ENCODE measurements at regions not wholly inside any gene's neighbourhood (a gene's known extent, or its start where the extent isn't known, plus 50 kb on each side); places are given as distances from the start of the nearest gene placed in this dataset.
"Not testable (repeated sequence)": the region's sequence is repeated elsewhere in the genome, so short reads cannot be mapped to it uniquely, and the experiment has no call there.

DNA sequence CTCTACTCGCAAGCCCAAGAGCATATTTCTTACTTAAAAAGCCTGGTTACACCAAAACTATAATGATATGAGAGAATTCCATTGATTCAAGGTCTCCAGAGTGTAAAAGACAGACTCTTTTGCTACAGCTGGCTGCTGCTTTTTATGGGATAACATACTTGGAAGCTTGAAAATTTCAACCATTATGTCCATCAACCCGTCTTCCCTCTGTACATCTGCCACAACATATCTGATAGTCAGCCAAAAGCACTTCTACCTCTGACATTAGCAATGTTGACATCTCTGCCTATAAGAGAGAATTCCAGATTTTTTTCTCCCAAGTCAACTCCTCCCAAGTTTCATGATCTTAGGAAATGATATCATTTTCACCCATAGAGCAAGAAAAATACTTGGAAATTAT, 54.4 kb upstream of the IQCM start:
- no peak for DNase-seq (ENCODE audit: low read depth in 3 of 3)

DNA sequence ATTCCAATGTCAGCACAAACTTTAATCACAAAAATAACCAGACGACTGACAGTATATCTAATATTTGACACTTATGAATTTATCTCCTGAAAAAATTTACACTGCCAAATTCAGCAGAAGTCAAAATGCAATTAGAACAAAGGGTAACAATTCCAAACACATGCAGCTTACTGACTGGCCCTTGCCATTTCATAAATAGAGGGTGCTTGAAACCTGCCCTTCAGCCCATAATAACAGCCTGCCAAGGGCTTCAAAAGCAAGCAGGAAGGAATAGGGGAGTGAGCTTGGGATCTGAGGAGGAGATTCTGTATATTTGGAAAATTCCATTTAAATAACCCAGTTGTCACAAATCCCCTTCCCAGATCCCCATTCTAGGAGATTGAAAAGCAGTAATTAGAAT, 66.1 kb upstream of the IQCM start:
- no peak for DNase-seq (ENCODE audit: low read depth in 3 of 3)

DNA sequence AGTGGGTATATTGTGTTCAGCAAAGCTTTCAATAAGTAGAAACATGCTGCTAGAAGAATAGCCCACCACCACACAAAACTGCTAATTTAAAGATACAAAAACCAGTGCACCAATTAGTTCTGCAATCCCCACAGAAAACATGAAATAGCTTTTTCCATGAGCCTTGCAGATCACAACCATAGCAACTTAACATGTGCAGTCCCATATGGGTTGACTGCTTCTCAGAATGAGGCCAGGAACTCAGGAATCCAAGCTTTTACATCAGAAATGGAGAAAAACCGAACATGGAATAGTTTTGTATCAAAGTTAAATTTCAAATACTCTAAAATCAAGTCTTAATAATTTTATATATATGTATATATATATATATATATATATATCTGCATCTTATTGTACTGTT, 66.6 kb upstream of the IQCM start:
- no peak for DNase-seq (ENCODE audit: low read depth in 3 of 3)

DNA sequence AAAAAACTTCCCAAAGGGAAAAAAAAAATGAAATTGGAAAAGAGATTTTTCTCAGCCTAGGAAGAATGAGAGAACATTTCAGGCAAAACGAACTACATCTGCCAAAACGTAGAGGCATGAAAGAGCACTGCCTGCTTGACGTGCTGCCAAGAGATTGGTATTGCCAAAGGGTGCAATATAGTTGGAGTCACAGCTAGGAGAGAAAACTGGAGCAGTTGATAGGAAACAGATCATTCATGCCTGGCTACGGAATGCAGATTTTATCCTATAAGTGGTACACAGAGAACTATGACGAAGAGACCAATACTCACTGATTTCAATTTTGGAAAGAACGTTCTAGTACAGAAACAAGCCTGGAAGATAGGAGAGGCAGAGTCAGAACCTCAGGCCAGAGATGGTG, 68.4 kb upstream of the IQCM start:
- DNase-seq (ENCODE audit: low read depth in 3 of 3): no peak

DNA sequence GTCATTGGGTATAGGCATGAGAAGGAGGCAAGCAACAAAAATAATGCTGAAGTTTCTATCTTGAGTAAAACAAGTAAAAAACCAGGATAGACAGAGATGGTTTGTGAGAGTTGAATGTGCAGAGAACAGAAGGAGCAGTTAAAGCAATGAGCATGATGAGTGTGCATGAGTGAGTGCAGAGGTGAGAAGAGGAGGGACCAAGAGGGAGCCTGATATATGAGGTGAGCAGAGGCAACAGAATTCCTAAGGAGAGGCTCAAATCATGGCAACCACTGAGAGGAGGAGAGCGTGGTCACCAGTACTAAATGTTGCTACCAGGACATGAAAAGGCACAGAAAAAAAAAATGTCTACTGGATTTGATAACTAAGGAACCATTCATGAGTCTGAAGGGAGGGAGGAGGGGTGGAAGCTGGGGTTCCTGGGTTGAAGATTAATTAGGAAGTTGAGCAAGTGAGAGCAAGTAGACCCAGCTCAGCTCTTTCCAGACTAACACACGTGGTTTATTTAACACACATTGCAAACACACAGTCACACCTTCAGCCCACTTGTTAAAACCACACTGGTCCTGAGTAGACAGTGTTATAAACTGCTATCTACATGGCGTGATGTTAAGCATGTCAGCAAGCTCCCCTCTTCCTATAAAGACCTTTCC, 69.0 kb upstream of the IQCM start:
- DNase-seq (ENCODE audit: low read depth in 3 of 3): no peak

DNA sequence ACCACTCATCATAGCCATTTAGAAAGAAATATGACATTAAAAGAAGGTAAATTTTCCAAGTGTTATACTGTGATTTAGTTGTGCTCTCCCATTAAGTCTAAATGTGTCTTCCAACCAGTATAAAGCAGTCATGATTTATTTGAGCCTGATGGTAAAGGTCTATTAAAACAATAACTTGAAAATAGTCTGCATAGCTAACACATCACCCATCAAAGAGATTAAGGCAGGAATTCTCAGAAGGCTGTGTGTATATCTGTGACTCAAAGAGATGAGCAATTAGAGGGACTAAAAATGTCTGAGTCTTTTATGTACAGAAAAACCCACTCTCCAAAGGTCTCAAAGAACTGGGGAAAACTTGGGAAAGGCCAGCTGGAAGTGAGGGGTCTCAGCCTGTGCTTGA, 70.3 kb upstream of the IQCM start:
- DNase-seq (ENCODE audit: low read depth in 3 of 3): no peak

DNA sequence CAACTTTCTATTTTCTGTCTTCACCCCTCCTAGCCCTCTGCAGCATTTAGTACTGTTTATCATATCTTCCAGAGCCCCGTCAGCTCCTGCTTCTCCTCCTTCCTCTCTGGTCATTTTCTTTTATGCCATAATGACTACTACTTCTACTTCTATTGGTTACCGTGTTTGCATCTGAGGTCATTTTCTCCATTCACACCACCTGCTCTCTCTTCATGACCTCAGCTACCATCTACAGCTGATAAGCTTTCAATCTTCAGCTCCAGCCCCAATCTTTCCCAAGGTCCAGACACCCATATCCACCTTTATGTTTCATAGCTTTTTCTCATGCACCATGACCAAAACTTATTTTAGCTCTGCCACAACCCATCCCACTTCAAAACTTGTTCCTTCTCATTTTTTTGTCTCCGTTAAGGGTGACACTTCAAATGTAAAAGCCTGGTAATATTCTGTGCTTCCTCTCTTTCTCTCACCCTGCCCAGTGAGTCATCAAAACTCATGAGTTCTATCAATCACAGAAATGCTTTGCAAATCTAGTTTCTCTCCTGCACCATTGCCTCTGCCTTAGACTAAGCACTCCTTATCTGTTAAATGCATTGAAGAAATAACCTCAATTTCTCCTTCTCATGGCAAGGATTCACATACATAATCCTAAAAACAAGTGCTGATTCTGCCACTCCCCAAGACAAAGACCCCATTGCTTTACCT, 71.3 kb upstream of the IQCM start:
- DNase-seq (ENCODE audit: low read depth in 3 of 3): no peak

DNA sequence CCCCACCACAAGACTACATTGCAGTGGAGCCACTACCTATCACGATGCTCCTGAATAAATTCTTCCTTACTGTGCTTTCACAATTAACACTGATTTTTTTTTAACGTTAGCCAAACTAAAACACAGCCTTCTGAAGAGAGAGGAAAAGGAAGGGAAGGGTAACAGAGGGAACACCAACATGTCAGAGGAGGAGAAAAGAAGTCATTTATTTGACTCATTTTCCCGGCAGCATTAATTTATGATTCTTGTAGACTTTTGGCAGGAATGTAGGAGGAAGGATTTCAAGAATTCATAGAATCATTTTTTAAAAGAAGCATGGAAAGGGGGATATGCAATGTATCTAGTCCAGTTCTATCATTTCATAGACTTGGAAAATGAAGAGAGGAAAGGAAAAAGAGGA, 74.3 kb upstream of the IQCM start:
- DNase-seq (ENCODE audit: low read depth in 3 of 3): no peak

DNA sequence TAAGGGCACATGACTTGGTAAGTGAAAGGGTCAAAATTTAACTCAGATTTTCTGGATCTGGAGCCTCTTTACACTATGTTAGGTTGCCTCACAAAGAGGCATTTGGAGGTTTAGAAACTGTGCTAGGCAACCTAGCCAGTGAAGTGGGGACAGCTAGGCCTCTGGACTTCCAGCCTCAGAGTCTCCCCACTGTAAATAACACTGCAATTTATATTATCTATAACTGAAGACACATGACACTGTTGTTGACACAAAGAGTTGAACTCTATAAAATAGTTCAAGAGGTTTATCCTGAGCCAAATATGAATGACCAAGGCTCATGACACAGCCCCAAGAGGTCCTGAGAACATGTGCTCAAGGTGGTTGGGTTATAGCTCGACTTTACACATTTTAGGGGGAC, 74.9 kb upstream of the IQCM start:
- no peak for DNase-seq (ENCODE audit: low read depth in 3 of 3)

DNA sequence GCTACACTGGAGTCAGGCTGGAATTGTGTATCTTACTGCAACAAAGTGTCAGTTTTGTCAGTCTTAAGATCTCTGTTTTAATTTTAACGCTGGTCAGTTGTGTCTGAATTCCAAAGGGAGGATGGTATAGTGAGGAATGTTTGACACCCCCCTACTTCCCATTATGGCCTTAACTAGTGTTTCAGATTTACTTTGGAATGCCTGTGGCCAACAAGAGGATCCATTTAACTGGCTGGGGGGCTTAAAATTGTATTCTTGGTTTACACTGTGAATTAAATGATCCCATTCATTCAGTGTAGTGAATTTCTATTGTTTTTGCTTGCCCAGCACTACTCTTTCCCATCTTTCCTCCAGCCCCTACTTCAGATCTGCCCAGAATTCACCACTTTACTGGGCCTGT, 75.8 kb upstream of the IQCM start:
- DNase-seq (ENCODE audit: low read depth in 3 of 3): no peak

DNA sequence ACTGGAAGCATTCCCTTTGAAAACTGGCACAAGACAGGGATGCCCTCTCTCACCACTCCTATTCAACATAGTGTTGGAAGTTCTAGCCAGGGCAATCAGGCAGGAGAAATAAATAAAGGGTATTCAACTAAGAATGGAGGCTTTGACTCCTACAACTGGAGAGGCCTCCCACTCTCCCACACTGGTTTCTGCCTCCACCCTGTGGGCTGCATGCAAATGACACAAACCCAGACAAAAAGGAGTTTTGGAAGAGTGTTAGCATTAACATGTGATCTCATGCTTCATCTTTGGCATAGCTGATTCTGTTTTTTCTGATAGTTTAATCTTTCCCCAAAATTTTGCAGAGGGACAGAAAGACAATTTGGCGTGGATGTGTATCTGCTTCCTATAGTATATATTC, 80.8 kb upstream of the IQCM start:
- no peak for DNase-seq (ENCODE audit: low read depth in 3 of 3)

DNA sequence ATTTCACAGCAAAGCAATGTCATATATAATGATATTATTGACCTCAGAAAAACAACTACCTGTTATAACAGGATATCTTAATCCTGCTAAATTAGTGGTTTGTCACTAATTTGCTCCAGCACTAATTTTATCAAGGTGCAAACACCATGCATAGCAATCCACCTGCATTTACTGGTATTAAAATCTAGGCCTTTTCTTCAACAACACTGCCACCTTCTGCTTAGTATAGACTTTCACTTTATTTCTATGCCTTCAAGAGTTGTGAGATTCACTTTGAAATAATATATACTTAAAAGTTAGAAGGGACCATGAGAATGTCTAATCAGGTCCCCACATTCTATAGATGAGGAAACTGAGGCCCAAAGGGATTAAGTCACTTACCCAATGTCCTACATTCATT, 82.1 kb upstream of the IQCM start:
- DNase-seq (ENCODE audit: low read depth in 3 of 3): no peak

DNA sequence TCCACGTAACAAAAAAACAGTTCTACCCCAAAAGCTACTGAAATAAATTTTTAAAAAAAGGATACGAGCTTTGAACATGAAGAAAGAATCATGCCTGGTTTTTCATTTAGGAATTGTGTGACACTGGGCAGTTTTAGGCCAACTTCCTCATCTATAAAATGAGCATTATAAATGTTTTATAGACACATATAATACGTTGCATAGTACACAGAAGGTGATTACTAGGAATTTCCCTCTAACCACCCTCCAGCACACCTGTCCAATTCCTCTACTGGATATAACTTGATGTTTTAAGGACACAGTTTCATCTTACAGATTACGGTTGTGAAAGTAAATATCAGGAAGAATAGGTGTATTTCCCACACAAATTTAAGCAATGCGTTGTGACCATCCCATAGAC, 85.5 kb upstream of the IQCM start:
- DNase-seq (ENCODE audit: low read depth in 3 of 3): no peak

DNA sequence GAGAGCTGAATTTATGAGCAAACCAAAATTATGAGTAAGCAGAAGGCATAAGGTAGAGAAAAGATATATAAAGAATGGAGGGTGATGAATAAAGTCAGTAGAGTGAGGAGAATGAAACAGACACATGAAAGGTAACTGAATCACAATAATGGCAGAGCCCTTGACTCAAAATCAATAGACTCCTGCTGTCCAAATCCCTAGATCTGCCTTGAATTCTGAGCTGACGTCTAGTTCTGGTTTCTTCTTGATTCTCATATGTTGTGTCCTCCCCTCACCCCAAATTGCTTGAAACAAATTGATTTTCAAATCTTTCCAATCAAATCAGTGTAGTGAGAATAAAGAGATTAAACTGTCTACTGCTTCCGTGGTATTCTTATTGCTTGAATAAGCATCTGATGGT, 86.6 kb upstream of the IQCM start:
- no peak for DNase-seq (ENCODE audit: low read depth in 3 of 3)

DNA sequence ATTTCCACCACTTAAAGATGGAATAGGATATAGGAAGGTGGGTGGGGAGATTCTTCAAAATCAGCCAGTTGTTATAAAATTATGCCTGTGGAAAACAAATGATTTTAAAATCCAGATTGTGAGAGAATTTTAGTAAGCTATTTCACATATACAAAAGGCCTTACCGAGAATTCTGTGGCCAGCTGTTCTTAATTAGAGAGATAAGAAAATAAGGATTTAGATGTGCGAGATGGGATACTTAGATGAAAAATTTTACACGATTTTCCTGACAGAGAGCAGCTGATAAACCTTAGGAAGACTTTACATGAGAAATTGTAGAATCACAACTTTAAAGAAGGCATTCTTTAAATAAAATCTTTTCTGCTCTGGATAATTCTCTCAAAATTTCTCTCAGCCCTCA, 94.5 kb upstream of the IQCM start:
- no peak for DNase-seq (ENCODE audit: low read depth in 3 of 3)

DNA sequence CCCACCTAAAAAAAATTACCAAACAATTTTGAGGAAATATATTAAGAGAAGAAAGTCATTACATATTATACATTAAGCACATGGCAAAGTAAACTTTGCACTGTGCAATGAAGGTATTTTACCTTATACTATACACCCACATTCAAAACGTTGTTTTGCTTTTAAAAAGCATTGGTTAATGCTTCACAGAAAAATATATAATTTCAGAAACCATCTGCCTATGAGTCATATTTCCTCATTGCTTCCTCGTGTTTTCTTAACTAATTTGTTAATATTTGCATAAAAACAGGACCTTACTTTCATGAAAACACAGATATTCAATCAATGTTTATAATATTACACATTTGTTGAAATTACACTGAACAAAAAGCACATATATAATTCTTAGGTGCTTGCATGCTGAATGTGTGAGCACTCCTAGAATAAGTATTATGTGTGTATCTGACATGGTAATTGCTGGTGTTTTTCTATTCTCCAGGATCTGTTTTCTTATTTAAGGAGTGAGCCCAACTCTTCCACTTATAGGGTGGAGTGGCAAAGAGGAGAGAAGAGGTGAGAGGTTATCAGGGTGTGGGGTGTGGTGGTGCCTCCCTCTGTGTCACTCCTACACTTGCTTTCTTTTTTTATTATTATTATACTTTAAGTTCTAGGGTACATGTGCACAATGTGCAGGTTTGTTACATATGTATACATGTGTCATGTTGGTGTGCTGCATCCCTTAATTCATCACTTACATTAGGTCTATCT, 95.1 kb upstream of the IQCM start:
- DNase-seq (ENCODE audit: low read depth in 3 of 3): no peak

DNA sequence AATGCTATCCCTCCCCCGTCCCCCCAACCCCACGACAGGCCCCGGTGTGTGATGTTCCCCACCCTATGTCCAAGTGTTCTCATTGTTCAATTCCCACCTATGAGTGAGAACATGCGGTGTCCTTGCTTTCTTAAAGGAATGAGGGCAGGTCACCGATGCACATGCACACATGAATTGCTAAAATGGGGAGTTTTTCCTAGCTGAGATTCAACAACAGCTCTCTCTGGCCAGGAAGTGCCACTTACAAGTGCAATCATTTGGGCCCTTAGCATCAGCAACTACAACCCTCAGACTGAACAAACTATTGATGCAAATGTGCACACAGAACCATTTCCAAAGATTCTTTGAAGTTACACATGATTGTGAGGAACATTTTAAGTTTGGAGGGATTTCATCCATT, 95.7 kb upstream of the IQCM start:
- no peak for DNase-seq (ENCODE audit: low read depth in 3 of 3)

DNA sequence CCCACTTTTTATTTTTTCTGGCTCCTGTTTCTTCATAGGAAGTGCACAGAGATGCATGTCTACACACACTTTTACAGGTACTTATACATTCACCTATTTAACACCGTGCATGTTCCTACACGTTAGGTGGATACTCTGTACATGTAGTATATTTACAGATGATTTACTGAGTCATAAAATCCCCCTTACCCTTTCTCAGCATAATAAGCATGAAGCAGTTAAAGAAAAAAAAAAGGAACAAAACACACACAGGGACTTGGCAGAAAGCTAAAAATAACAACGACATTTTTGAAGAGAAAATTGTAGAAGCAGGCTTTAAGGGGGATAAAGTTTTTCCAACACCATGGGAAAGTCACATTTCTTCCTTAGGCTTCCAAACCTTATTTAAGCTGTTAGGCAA, 96.4 kb upstream of the IQCM start:
- no peak for DNase-seq (ENCODE audit: low read depth in 3 of 3)

DNA sequence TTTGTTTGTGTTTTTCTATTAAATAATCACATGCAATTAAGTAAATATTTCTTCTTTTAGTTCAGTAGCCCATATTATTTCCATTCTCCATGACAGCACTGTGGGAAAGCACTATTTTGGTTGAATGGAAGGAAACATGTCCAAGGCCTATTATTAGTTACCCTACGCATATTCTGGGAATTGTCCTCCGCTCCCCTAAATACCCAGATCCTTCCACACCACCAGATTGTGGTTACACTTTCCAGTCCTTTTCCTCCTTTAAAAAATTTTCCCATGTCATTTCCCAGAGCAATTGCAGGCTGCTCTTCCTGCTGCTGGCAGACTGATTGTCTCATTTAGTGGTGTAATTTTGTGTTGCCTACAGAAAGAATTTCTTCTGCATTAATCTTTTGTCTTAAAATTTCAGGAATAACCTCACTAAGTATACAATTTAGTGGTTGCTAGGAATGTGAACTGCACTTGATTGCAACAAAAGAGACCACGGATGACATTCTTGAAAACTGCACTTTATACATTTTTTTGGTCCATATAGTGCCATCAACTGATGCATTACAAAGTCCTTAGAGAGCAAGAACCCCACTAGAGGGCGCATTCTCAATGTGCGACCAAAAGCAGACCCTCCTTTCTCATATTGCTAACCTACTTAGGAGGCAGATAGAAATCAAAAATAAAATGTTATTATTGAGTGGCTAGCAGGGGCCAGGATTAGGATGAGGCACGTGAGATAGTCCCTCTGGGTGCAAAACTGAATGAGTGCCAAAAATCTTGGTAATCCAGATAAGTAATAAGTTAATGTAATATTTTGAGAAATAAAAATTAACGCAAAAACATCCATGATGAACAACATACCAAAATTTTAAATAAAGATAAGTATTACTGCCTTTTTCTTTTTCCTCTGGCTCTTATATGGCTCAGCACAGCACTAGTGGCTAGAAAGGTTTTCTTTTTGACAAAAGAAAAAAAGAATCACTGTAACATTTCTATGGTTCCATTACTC, 98.8 kb upstream of the IQCM start:
- no peak for DNase-seq (ENCODE audit: low read depth in 3 of 3)

DNA sequence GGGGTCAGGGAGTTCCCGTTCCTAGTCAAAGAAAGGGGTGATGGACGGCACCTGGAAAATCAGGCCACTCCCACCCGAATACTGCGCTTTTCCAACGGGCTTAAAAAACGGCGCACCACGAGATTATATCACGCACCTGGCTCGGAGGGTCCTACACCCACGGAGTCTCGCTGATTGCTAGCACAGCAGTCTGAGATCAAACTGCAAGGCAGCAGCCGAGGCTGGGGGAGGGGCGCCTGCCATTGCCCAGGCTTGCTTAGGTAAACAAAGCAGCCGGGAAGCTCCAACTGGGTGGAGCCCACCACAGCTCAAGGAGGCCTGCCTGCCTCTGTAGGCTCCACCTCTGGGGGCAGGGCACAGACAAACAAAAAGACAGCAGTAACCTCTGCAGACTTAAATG, 100.1 kb upstream of the IQCM start:
- DNase-seq (ENCODE audit: low read depth in 3 of 3): not testable (repeated sequence)

DNA sequence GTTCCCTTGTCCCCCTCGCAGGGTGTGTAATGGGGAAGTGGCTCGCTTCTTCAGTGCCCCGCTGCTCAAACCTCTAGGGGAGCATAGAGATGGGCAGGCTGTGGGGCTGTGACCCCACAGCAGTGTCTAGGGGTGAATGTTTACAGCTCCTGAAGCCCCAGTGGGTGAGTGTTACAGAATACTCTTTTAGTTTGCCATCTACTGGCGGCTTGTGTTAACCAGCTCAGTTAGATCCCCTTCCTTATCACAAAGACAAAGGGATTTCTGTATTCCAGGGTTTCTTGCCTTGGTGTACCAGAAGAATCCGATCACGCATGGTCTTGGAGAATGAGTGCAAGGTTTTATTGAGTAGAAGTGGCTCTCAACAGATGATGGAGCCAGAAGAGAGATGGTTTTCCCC, 108.1 kb upstream of the IQCM start:
- DNase-seq (ENCODE audit: low read depth in 3 of 3): no peak

DNA sequence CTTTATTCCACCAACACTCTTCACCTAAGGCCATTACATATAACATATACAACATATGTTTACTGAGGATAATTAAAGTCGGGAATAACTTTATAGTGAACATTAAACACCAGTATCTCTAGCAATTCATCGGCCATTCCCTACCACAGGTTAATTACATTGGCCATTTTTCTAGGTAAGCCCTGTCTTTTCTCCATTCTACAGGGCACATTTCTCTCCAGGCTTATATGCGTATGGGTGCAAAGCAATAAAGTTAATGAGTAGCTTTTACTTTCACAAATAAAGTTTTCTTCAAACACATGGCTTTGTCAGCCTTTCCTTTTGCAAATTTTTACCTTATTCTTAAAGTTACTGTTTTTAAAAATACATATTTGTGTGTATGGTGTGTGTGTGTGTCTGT, 111.9 kb upstream of the IQCM start:
- no peak for DNase-seq (ENCODE audit: low read depth in 3 of 3)
